Epidermal melanocyte (primary cell): ENCODE measurements at regions not wholly inside any gene's neighbourhood (a gene's known extent, or its start where the extent isn't known, plus 50 kb on each side); places are given as distances from the start of the nearest gene placed in this dataset.

Experiments used
- DNase-seq: peaks from one replicate; pipeline ENCODE4 v3.0.0; 2011; ENCODE audit warnings: low spot score; ENCODE audit not compliant: insufficient read length

- DNase-seq: no peak
Measured at GRCh38 chr7:96638669-96639068, 71.0 kb downstream of the SEM1 start.

DNA sequence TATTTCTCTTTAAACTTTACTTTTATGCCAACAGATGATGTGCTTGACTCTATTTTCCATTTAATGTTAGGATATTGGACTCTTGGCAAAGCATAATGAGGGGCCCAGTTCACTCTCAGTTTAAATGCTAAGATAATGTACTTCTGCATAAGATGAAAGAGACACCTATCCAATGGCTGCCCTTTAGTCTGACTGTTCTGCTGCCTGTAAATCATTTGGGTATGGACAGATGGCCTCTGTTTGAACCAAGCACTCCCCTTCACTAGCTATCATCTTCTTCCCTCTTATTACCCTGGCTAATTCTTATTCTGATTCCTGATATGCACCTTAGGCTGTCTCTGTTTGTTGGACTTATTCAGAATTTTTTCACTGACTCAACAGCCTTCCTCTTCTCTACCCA, 72.1 kb downstream of the SEM1 start:
- DNase-seq: no peak

DNA sequence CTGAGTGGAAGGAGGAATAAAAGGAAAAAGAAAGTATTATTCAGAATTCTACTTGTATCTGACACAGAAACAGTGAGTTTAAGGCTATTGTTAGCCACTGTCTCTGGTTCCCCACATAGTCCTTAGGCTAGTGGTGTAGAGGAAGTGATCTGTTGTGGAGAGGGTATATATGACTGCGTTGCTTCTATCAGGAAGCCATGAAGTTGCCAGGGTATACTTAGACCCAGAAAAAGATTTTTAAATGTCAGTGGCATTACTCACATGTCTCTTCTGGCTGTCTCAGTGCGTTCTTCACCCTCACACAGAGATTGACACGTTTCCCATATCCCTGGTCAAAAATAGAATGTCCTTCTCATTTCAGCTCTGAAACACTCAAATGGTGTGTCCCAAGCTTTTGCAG, 72.7 kb downstream of the SEM1 start:
- no peak for DNase-seq

- DNase-seq: no peak
Measured at GRCh38 chr7:96636342-96636860, 73.2 kb downstream of the SEM1 start.

DNA sequence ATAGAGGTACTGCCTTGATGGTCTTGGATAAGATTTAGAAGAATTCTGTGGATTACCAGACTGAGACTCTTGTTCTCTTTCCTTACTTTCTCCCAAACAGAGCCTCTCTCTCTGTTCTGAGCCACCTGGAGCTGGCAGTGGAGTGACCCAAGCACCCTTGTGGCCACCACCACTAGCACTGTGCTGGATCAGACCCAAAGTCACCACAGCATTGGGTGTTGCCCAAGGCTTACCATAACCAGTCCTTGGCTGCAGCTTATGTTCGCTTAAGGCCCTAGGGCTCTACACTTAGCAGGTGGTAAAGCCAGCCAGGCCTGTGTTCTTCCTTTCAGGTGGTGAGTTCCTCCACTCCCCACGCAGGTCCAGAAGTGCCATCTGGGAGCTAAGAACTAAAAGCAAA, 79.8 kb downstream of the SEM1 start:
- DNase-seq: no peak

GRCh38 chr7:96624954-96625353, 84.7 kb downstream of the SEM1 start:
- no peak for DNase-seq

GRCh38 chr7:96621932-96622331, 87.7 kb downstream of the SEM1 start:
- no peak for DNase-seq

DNA sequence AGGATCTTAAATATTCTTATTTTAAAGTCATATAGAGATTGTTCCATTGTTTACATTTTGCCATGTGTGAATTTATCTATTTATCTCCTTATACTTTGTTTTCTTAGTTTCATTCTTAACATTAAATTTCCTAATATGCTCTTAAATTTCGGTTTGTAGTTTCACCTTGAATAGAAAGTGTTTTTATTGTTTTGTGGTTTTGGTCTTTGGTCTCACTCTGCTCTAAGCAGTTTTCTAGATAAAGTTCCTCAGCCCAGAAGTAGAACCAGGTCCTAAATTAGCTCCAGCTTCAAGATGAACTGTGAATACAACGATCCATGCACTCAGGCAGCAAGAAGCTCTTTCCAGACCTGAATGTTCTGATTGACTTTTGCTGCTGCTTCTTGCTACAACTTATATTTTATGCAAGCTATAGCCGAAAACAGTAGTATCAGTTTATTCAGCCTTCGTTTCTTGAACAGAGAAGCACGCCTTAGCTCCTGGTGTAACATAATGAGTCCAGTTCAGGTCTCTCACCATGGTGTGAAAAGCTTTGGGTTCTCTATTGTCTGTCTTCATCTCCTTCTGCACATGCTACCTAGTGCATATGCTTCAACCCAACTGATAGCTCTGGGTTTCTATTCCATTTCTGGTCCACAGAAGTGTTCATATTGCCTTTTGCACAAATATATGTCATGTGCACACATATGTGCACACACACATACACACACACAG, 95.3 kb downstream of the SEM1 start:
- no peak for DNase-seq

GRCh38 chr7:96612034-96612433, 97.6 kb downstream of the SEM1 start:
- no peak for DNase-seq

- DNase-seq: no peak
Measured at GRCh38 chr7:96605045-96605716, 104.5 kb downstream of the SEM1 start.

GRCh38 chr7:96599288-96599936, 110.2 kb downstream of the SEM1 start:
- DNase-seq: no peak

DNA sequence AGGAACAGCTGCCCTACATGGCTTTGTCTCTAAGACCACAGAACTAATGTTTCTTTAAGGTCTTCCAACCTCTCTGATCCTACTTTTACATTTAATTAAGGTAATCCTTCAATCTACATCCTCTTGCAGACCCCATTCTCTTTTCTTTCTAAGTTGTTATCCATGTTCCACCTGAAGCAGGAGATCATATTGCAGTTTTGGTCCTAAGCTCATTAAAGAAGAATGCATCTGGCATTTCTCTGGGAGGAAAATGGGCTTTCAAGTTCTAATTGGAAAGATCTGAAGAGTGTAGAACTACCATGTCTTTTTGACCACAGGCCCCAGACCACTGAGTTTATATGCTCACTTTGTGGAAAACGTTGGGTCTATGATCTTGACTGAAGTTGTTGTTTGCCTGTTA, 111.2 kb downstream of the SEM1 start:
- DNase-seq: no peak

- no peak for DNase-seq
Measured at GRCh38 chr7:96596120-96596826, 113.4 kb downstream of the SEM1 start.

GRCh38 chr7:96591900-96592676, 117.6 kb downstream of the SEM1 start:
- no peak for DNase-seq

DNA sequence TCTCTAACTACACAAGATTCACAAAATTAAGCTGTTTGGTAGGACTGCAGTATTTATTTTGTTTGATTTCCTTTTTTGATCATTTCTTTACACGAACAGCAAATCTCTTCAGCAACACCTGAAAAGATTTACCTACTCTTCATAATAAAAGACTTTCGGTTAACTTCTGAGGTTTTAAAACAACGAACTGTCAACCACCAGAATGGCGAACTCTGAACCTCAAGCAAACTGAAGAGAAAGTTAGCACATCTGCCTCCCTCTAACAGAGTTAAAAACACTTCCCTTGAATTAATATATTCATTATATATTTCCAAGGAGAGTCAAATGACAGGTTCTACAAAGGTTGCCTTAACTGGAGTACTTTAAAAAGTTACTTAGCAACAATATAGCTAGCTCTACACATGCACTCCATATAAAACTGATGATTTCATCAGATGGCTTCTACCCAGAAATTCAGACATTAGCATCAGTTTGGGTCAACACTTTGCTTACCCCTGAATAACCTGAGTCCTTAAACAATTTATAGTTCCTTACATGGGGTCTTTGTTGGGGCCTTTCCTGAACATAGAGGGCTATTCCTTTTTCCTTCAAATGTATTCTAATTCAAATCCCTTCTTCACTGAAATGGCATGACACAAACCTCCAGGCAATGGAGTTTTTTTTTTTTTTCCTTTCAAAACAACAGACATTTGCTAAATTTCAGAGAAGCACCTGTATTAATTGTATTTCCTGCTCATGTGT, 118.3 kb downstream of the SEM1 start:
- no peak for DNase-seq

GRCh38 chr7:96589038-96589437, 120.6 kb downstream of the SEM1 start:
- DNase-seq: no peak

GRCh38 chr7:96579119-96579518, 130.5 kb downstream of the SEM1 start:
- DNase-seq: no peak

DNA sequence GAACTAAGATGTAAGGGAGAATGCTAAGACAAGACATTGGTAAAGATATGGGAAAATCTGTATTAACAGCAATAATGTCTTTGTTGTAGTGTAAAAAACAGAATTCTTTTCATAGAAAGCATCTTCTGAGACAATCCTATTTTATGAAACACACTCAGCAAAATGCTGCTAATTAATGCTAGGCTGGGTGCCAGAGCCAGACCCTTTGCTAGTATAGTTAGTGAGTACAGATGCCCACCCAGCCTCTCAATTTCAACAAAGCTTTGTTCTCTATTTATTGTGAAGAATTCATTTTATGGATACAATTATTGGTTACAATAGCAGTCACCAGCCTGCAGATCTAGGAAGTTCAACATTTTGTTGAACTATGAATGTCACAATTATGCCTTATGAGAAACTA, 131.0 kb downstream of the SEM1 start:
- no peak for DNase-seq

- DNase-seq: no peak
Measured at GRCh38 chr7:96563409-96563808, 146.2 kb downstream of the SEM1 start.

DNA sequence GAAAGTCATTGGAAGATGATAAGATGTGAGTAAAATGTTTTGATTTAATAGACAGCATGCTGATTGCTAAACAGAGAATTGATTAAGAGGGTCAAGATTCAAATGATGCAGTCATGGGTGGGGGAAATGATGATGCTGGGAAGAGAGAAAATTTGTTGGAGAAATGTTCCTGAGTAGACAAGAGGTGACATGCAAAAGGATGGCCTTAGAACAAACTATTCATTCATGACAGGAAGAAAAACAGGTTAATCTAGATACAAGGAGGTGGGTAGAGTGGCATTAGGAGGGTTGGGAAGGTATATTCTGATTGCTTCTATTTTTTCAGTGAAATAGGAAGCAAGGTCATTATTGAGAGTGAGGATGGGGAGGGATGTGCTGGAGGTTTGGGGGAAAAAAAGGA, 146.7 kb downstream of the SEM1 start:
- no peak for DNase-seq
